ENCODE measurements at regions not wholly inside any gene's neighbourhood (a gene's known extent, or its start where the extent isn't known, plus 50 kb on each side); places are given as distances from the start of the nearest gene placed in this dataset.

DNA sequence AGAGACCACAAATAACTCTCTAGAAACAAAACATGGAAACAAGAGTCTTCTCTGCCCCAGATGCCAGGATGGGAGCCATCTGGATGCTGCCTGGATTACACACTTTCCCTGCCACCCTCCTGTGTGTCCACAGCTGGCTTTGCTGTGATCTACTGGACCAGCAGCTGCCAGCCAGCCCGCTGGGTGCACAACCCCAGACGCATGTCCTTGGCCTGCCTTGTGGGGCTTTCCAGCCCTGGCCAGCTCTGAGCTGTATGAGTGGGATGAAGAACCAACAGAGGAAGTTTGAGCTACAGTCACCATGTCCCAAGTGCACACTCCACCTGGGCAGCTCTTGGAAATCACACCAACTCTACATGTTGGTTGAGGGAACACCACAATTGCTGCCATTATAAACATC lies 57.0 kb upstream of the TNRC6C start:
- H3K27ac ChIP-seq (ENCODE audit: insufficient read depth, low read length, poor library complexity, severe bottlenecking), result no peak overlapping the region
- ATAC-seq (ENCODE audit: low read depth in 2 of 2) (no peak), DNase-seq (no peak)
- Mint-ChIP-seq H3K27me3 (peaks cover 13% of the 10 kb centered on the region), H3K27ac (peak overlapping the region in 1 of 3 donors; percentile 11), H3K36me3 (no peaks in the 10 kb centered on the region), H3K4me1 (peaks cover 0 to 6% (median 2%) of the 10 kb centered on the region in 4 donors), H3K4me3 (no peak overlapping the region), H3K9me3 (no peaks in the 10 kb centered on the region)
- H3K36me3 ChIP-seq (ENCODE audit: control insufficient read depth, insufficient read depth, low read length), result no peaks in the 10 kb centered on the region
- H3K4me1 ChIP-seq (ENCODE audit: control insufficient read depth, insufficient read depth, low read length, poor library complexity, severe bottlenecking), result no peaks in the 10 kb centered on the region
- H3K27me3 ChIP-seq (ENCODE audit: control insufficient read depth, insufficient read depth, low read length), result no peaks in the 10 kb centered on the region
- no peak overlapping the region for H3K4me3 ChIP-seq (ENCODE audit: low read depth, low read length)
- no peaks in the 10 kb centered on the region for H3K9me3 ChIP-seq (ENCODE audit: control insufficient read depth in 2 of 2, low read length in 2 of 2)

DNA sequence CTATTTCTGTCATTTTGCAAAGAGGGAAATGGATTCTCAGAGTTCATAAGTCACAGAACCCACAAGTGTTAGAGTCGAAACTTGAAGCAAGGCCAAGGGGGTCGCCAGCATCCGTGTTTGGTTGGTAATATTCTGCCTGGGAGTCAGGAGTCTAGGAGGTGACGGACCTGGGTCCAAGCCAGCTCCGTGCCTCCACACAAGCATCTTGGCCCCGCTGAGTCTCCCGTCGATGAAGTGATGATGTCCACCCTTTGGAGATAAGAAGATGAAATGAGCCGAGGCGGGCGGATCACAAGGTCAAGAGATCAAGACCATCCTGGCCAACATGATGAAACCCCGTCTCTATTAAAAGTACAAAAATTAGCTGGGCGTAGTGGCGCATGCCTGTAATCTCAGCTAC lies 53.2 kb upstream of the TNRC6C start:
- Mint-ChIP-seq H3K36me3 (no peaks in the 10 kb centered on the region), H3K27me3 (peaks cover 32% of the 10 kb centered on the region), H3K4me3 (no peak overlapping the region), H3K27ac (no peak overlapping the region), H3K9me3 (peaks cover 0 to 2% (median 0%) of the 10 kb centered on the region in 7 donors), H3K4me1 (peaks cover 0 to 6% (median 0%) of the 10 kb centered on the region in 4 donors)
- H3K27ac ChIP-seq (ENCODE audit: insufficient read depth, low read length, poor library complexity, severe bottlenecking), result no peak overlapping the region
- no peaks in the 10 kb centered on the region for H3K9me3 ChIP-seq (ENCODE audit: control insufficient read depth in 2 of 2, low read length in 2 of 2)
- no peaks in the 10 kb centered on the region for H3K27me3 ChIP-seq (ENCODE audit: control insufficient read depth, insufficient read depth, low read length)
- H3K4me3 ChIP-seq (ENCODE audit: low read depth, low read length), result no peak overlapping the region
- no peaks in the 10 kb centered on the region for H3K4me1 ChIP-seq (ENCODE audit: control insufficient read depth, insufficient read depth, low read length, poor library complexity, severe bottlenecking)
- DNase-seq (no peak), ATAC-seq (ENCODE audit: low read depth in 2 of 2) (no peak)
- H3K36me3 ChIP-seq (ENCODE audit: control insufficient read depth, insufficient read depth, low read length), result no peaks in the 10 kb centered on the region

GRCh38 chr17:77905766-77906165 lies 52.7 kb upstream of the TNRC6C start:
- H3K4me1 ChIP-seq (ENCODE audit: control insufficient read depth, insufficient read depth, low read length, poor library complexity, severe bottlenecking), result no peaks in the 10 kb centered on the region
- DNase-seq (no peak), ATAC-seq (ENCODE audit: low read depth in 2 of 2) (no peak)
- H3K36me3 ChIP-seq (ENCODE audit: control insufficient read depth, insufficient read depth, low read length), result no peaks in the 10 kb centered on the region
- H3K27me3 ChIP-seq (ENCODE audit: control insufficient read depth, insufficient read depth, low read length), result no peaks in the 10 kb centered on the region
- Mint-ChIP-seq H3K9me3 (peaks cover 0 to 3% (median 0%) of the 10 kb centered on the region in 7 donors), H3K27ac (no peak overlapping the region), H3K27me3 (peaks cover 33% of the 10 kb centered on the region), H3K36me3 (no peaks in the 10 kb centered on the region), H3K4me1 (peaks cover 0 to 6% (median 0%) of the 10 kb centered on the region in 4 donors), H3K4me3 (no peak overlapping the region)
- no peak overlapping the region for H3K4me3 ChIP-seq (ENCODE audit: low read depth, low read length)
- no peak overlapping the region for H3K27ac ChIP-seq (ENCODE audit: insufficient read depth, low read length, poor library complexity, severe bottlenecking)
- H3K9me3 ChIP-seq (ENCODE audit: control insufficient read depth in 2 of 2, low read length in 2 of 2), result no peaks in the 10 kb centered on the region

- Histone ChIP-seq H3K36me3 (ENCODE audit: control insufficient read depth, insufficient read depth, low read length) (no peaks in the 10 kb centered on the region), H3K27me3 (ENCODE audit: control insufficient read depth, insufficient read depth, low read length) (no peaks in the 10 kb centered on the region), H3K27ac (ENCODE audit: insufficient read depth, low read length, poor library complexity, severe bottlenecking) (no peak overlapping the region), H3K4me3 (ENCODE audit: low read depth, low read length) (no peak overlapping the region), H3K9me3 (ENCODE audit: control insufficient read depth in 2 of 2, low read length in 2 of 2) (no peaks in the 10 kb centered on the region), H3K4me1 (ENCODE audit: control insufficient read depth, insufficient read depth, low read length, poor library complexity, severe bottlenecking) (no peaks in the 10 kb centered on the region)
- H3K27ac Mint-ChIP-seq, result no peak overlapping the region
- no peaks in the 10 kb centered on the region for H3K36me3 Mint-ChIP-seq
- H3K4me1 Mint-ChIP-seq, result peaks cover 0 to 6% (median 0%) of the 10 kb centered on the region in 4 donors
- H3K4me3 Mint-ChIP-seq, result no peak overlapping the region
- H3K27me3 Mint-ChIP-seq, result peaks cover 38% of the 10 kb centered on the region
- DNase-seq (no peak), ATAC-seq (ENCODE audit: low read depth in 2 of 2) (no peak)
- peaks cover 0 to 4% (median 0%) of the 10 kb centered on the region in 7 donors for H3K9me3 Mint-ChIP-seq
These were observed 52.1 kb upstream of the TNRC6C start for GRCh38 chr17:77906377-77906871.

- Mint-ChIP-seq H3K27ac (no peak overlapping the region), H3K4me3 (no peak overlapping the region), H3K9me3 (peaks cover 0 to 4% (median 0%) of the 10 kb centered on the region in 7 donors), H3K4me1 (no peaks in the 10 kb centered on the region), H3K36me3 (no peaks in the 10 kb centered on the region), H3K27me3 (peaks cover 43% of the 10 kb centered on the region)
- no peak for DNase-seq
- no peak overlapping the region for H3K27ac ChIP-seq (ENCODE audit: insufficient read depth, low read length, poor library complexity, severe bottlenecking)
- no peaks in the 10 kb centered on the region for H3K27me3 ChIP-seq (ENCODE audit: control insufficient read depth, insufficient read depth, low read length)
- no peaks in the 10 kb centered on the region for H3K36me3 ChIP-seq (ENCODE audit: control insufficient read depth, insufficient read depth, low read length)
- no peaks in the 10 kb centered on the region for H3K9me3 ChIP-seq (ENCODE audit: control insufficient read depth in 2 of 2, low read length in 2 of 2)
- H3K4me1 ChIP-seq (ENCODE audit: control insufficient read depth, insufficient read depth, low read length, poor library complexity, severe bottlenecking), result no peaks in the 10 kb centered on the region
- H3K4me3 ChIP-seq (ENCODE audit: low read depth, low read length), result no peak overlapping the region
- no peak for ATAC-seq (ENCODE audit: low read depth in 2 of 2)
These were observed 50.7 kb upstream of the TNRC6C start for GRCh38 chr17:77907497-77908461.

- H3K4me1 Mint-ChIP-seq, result no peaks in the 10 kb centered on the region
- H3K4me3 Mint-ChIP-seq, result no peak overlapping the region
- peaks cover 0 to 4% (median 0%) of the 10 kb centered on the region in 7 donors for H3K9me3 Mint-ChIP-seq
- H3K27ac ChIP-seq (ENCODE audit: insufficient read depth, low read length, poor library complexity, severe bottlenecking), result no peak overlapping the region
- H3K9me3 ChIP-seq (ENCODE audit: control insufficient read depth in 2 of 2, low read length in 2 of 2), result no peaks in the 10 kb centered on the region
- H3K4me1 ChIP-seq (ENCODE audit: control insufficient read depth, insufficient read depth, low read length, poor library complexity, severe bottlenecking), result no peaks in the 10 kb centered on the region
- no peak overlapping the region for H3K27ac Mint-ChIP-seq
- no peak overlapping the region for H3K4me3 ChIP-seq (ENCODE audit: low read depth, low read length)
- H3K27me3 ChIP-seq (ENCODE audit: control insufficient read depth, insufficient read depth, low read length), result no peaks in the 10 kb centered on the region
- no peaks in the 10 kb centered on the region for H3K36me3 Mint-ChIP-seq
- H3K27me3 Mint-ChIP-seq, result peaks cover 36% of the 10 kb centered on the region
- ATAC-seq (ENCODE audit: low read depth in 2 of 2), result no peak
- H3K36me3 ChIP-seq (ENCODE audit: control insufficient read depth, insufficient read depth, low read length), result no peaks in the 10 kb centered on the region
- DNase-seq, result no peak
These were observed 50.0 kb upstream of the TNRC6C start for GRCh38 chr17:77908501-77908900.
